ENCODE measurements at regions not wholly inside any gene's neighbourhood (a gene's known extent, or its start where the extent isn't known, plus 50 kb on each side); places are given as distances from the start of the nearest gene placed in this dataset.

DNA sequence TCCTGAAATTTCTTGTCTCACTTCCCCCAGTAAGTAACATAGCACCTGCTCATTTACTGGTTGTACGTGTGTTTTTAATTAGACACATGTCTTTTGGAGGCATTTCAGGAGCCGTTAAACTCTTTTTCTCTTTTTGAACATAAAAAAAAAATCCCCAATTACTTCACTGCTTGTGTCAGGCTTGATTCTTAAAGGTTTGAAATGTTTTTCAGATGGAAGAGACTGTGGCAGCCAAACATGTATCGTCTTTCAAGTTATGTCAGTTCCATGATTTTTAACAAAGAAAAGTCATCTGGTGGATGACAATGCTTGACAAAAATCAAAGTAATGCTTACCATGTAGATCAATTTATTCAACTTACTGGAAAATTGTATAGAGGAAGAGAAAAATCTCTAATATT lies 585.8 kb downstream of the GATA3 start:
- no CpG with 5 or more reads among the region's 3 CpGs for WGBS, 2 donors (ENCODE audit: extremely low coverage in 2 of 2, insufficient read length in 2 of 2, insufficient replicate concordance in 1 of 2)
- H4K8ac ChIP-seq (ENCODE audit: low read depth, low read length), result no peak overlapping the region

DNA sequence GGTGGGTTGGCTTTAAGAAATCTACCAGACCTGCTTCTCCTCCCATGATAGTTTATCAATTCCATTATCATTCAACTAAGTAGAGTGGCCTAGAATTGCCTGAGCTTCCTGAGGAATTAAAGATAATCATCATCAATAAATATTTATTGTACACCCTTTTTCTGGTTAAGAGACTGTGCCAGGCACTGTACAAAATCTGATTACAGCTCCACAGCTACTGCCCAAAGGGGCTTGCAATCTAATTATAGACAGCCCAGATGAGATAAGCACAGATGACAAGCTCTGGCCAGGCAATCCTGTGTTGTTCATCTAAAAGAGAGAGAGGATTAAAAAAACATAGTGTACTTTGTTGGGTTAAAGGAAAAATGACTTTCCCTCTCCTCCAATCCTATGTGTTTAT lies 586.4 kb downstream of the GATA3 start:
- no peak overlapping the region for H2BK12ac ChIP-seq (ENCODE audit: low read length)

More for the DNA sequence above, 585.8 kb downstream of the GATA3 start:
- Histone ChIP-seq H3K27ac (replicated peaks; ENCODE audit: low read length) (no peak overlapping the region), H2BK15ac (ENCODE audit: low read length) (no peak overlapping the region), H2BK5ac (ENCODE audit: low read length) (no peak overlapping the region), H3K4me2 (ENCODE audit: insufficient read depth, low read length, poor library complexity, severe bottlenecking) (no peak overlapping the region), H3K9ac (ENCODE audit: low read depth, low read length, poor library complexity) (no peak overlapping the region), H2AK5ac (ENCODE audit: low read depth, low read length) (no peak overlapping the region), H3K79me1 (ENCODE audit: low read depth, low read length) (no peaks in the 10 kb centered on the region), H4K91ac (ENCODE audit: low read depth, low read length, poor library complexity) (no peak overlapping the region), H3K23ac (ENCODE audit: low read depth, low read length, poor library complexity) (no peak overlapping the region), H2BK12ac (ENCODE audit: low read length) (no peak overlapping the region), H3K18ac (ENCODE audit: low read length) (no peak overlapping the region), H2BK120ac (ENCODE audit: low read depth, low read length) (no peak overlapping the region), H3K14ac (ENCODE audit: low read length) (no peak overlapping the region), H3K4me3 (ENCODE audit: low read length in 2 of 2) (no peak overlapping the region), H2AFZ (ENCODE audit: low read length) (no peak overlapping the region), H3K9me3 (replicated peaks in 1 of 2; ENCODE audit: control insufficient read depth in 2 of 2, insufficient read depth in 1 of 2, low read depth in 1 of 2, low read length in 2 of 2) (peaks cover 0 to 4% of the 10 kb centered on the region in 2 donors), H3K4me1 (ENCODE audit: control insufficient read depth in 2 of 2, insufficient read depth in 1 of 2, low read depth in 1 of 2, low read length in 2 of 2) (no peaks in the 10 kb centered on the region), H3K27me3 (ENCODE audit: control insufficient read depth in 3 of 3, insufficient read depth in 3 of 3, low read depth in 1 of 3, low read length in 3 of 3) (no peaks in the 10 kb centered on the region), H3K4ac (ENCODE audit: low read length) (no peak overlapping the region), H3K36me3 (replicated peaks in 1 of 2; ENCODE audit: control insufficient read depth in 2 of 2, insufficient read depth in 2 of 2, low read length in 2 of 2) (no peaks in the 10 kb centered on the region)
- no peak for DNase-seq (ENCODE audit: low spot score)

DNA sequence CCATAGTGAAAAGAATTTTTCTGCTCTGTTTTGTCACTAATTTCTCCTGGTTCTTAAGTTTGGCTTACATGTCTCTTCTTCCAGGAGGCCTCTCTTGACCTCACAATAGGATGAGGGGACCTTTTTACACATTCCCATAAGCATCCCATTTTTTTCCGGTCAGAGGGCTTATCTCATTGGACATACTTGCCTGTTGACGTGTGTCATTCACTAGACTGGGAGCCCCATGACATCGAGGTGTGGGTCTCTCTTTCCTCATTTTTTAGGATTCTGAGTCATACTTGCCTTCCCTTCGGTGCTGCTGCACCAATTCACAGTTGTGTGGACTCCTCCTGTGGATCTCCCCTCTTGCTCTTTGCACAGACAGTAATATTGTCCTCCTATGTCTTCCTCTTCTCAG lies 601.8 kb downstream of the GATA3 start:
- H2BK15ac ChIP-seq (ENCODE audit: low read length), result no peak overlapping the region
- H3K4me2 ChIP-seq (ENCODE audit: insufficient read depth, low read length, poor library complexity, severe bottlenecking), result no peak overlapping the region
- no peak overlapping the region for H2AFZ ChIP-seq (ENCODE audit: low read length)
- H3K14ac ChIP-seq (ENCODE audit: low read length), result no peak overlapping the region
- no peak overlapping the region for H3K9ac ChIP-seq (ENCODE audit: low read depth, low read length, poor library complexity)
- no peak overlapping the region for H2BK5ac ChIP-seq (ENCODE audit: low read length)
- H3K27me3 ChIP-seq (ENCODE audit: control insufficient read depth in 3 of 3, insufficient read depth in 3 of 3, low read depth in 1 of 3, low read length in 3 of 3), result no peaks in the 10 kb centered on the region
- H3K4me1 ChIP-seq (ENCODE audit: control insufficient read depth in 2 of 2, insufficient read depth in 1 of 2, low read depth in 1 of 2, low read length in 2 of 2), result no peaks in the 10 kb centered on the region
- no peak overlapping the region for H3K18ac ChIP-seq (ENCODE audit: low read length)
- H3K79me1 ChIP-seq (ENCODE audit: low read depth, low read length), result no peaks in the 10 kb centered on the region
- no peak overlapping the region for H4K91ac ChIP-seq (ENCODE audit: low read depth, low read length, poor library complexity)
- no peak overlapping the region for H2BK12ac ChIP-seq (ENCODE audit: low read length)
- DNase-seq (ENCODE audit: low spot score), result no peak
- H2BK120ac ChIP-seq (ENCODE audit: low read depth, low read length), result no peak overlapping the region
- H3K4ac ChIP-seq (ENCODE audit: low read length), result no peak overlapping the region
- no peaks in the 10 kb centered on the region for H3K36me3 ChIP-seq (replicated peaks in 1 of 2; ENCODE audit: control insufficient read depth in 2 of 2, insufficient read depth in 2 of 2, low read length in 2 of 2)
- no peak overlapping the region for H4K8ac ChIP-seq (ENCODE audit: low read depth, low read length)
- H3K27ac ChIP-seq (replicated peaks; ENCODE audit: low read length), result no peak overlapping the region
- WGBS, 2 donors (ENCODE audit: extremely low coverage in 2 of 2, insufficient read length in 2 of 2, insufficient replicate concordance in 1 of 2), result no CpG with 5 or more reads among the region's 4 CpGs
- no peak overlapping the region for H2AK5ac ChIP-seq (ENCODE audit: low read depth, low read length)
- no peak overlapping the region for H3K4me3 ChIP-seq (ENCODE audit: low read length in 2 of 2)
- H3K9me3 ChIP-seq (replicated peaks in 1 of 2; ENCODE audit: control insufficient read depth in 2 of 2, insufficient read depth in 1 of 2, low read depth in 1 of 2, low read length in 2 of 2), result no peaks in the 10 kb centered on the region
- H3K23ac ChIP-seq (ENCODE audit: low read depth, low read length, poor library complexity), result no peak overlapping the region

More for the DNA sequence above, 586.4 kb downstream of the GATA3 start:
- Histone ChIP-seq H3K23ac (ENCODE audit: low read depth, low read length, poor library complexity) (no peak overlapping the region), H3K4ac (ENCODE audit: low read length) (no peak overlapping the region), H3K4me2 (ENCODE audit: insufficient read depth, low read length, poor library complexity, severe bottlenecking) (no peak overlapping the region), H4K91ac (ENCODE audit: low read depth, low read length, poor library complexity) (no peak overlapping the region), H3K18ac (ENCODE audit: low read length) (no peak overlapping the region), H3K14ac (ENCODE audit: low read length) (no peak overlapping the region), H2BK5ac (ENCODE audit: low read length) (no peak overlapping the region), H3K4me1 (ENCODE audit: control insufficient read depth in 2 of 2, insufficient read depth in 1 of 2, low read depth in 1 of 2, low read length in 2 of 2) (no peaks in the 10 kb centered on the region), H3K27ac (replicated peaks; ENCODE audit: low read length) (no peak overlapping the region), H3K9ac (ENCODE audit: low read depth, low read length, poor library complexity) (no peak overlapping the region), H2AFZ (ENCODE audit: low read length) (no peak overlapping the region), H3K36me3 (replicated peaks in 1 of 2; ENCODE audit: control insufficient read depth in 2 of 2, insufficient read depth in 2 of 2, low read length in 2 of 2) (no peaks in the 10 kb centered on the region), H3K9me3 (replicated peaks in 1 of 2; ENCODE audit: control insufficient read depth in 2 of 2, insufficient read depth in 1 of 2, low read depth in 1 of 2, low read length in 2 of 2) (peaks cover 0 to 4% of the 10 kb centered on the region in 2 donors), H3K4me3 (ENCODE audit: low read length in 2 of 2) (no peak overlapping the region), H4K8ac (ENCODE audit: low read depth, low read length) (no peak overlapping the region), H3K27me3 (ENCODE audit: control insufficient read depth in 3 of 3, insufficient read depth in 3 of 3, low read depth in 1 of 3, low read length in 3 of 3) (no peaks in the 10 kb centered on the region), H2BK15ac (ENCODE audit: low read length) (no peak overlapping the region), H2BK120ac (ENCODE audit: low read depth, low read length) (no peak overlapping the region), H3K79me1 (ENCODE audit: low read depth, low read length) (no peaks in the 10 kb centered on the region), H2AK5ac (ENCODE audit: low read depth, low read length) (no peak overlapping the region)
- no peak for DNase-seq (ENCODE audit: low spot score)

DNA sequence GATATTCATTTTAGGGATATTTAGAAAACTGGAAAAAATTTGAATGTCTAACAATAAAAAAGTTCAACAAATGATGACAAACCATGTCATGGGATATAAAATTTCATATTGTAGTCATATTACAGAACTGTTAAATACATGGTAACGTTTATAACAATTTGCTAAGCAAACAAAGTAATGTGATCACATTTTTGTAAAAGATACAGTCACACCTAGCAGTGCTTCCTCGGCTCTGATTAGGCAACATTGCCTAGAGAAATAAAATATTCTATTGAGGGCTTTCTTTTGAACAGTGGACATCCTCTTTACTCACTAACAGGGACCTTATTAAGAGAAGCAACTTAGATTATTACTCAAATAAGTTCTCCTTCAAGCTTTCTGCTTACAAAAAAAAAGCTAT lies 605.5 kb downstream of the GATA3 start:
- H2AK5ac ChIP-seq (ENCODE audit: low read depth, low read length), result no peak overlapping the region
- no peak overlapping the region for H2BK120ac ChIP-seq (ENCODE audit: low read depth, low read length)
- H3K36me3 ChIP-seq (replicated peaks in 1 of 2; ENCODE audit: control insufficient read depth in 2 of 2, insufficient read depth in 2 of 2, low read length in 2 of 2), result no peaks in the 10 kb centered on the region
- H3K9me3 ChIP-seq (replicated peaks in 1 of 2; ENCODE audit: control insufficient read depth in 2 of 2, insufficient read depth in 1 of 2, low read depth in 1 of 2, low read length in 2 of 2), result no peaks in the 10 kb centered on the region
- H2BK12ac ChIP-seq (ENCODE audit: low read length), result no peak overlapping the region
- H3K4ac ChIP-seq (ENCODE audit: low read length), result no peak overlapping the region
- H3K27ac ChIP-seq (replicated peaks; ENCODE audit: low read length), result no peak overlapping the region
- no peak overlapping the region for H3K23ac ChIP-seq (ENCODE audit: low read depth, low read length, poor library complexity)
- no peak overlapping the region for H3K9ac ChIP-seq (ENCODE audit: low read depth, low read length, poor library complexity)
- no peak overlapping the region for H3K4me2 ChIP-seq (ENCODE audit: insufficient read depth, low read length, poor library complexity, severe bottlenecking)
- H3K18ac ChIP-seq (ENCODE audit: low read length), result no peak overlapping the region
- no peak overlapping the region for H2AFZ ChIP-seq (ENCODE audit: low read length)
- no peak overlapping the region for H3K14ac ChIP-seq (ENCODE audit: low read length)
- no CpG with 5 or more reads among the region's 2 CpGs for WGBS, 2 donors (ENCODE audit: extremely low coverage in 2 of 2, insufficient read length in 2 of 2, insufficient replicate concordance in 1 of 2)
- no peaks in the 10 kb centered on the region for H3K4me1 ChIP-seq (ENCODE audit: control insufficient read depth in 2 of 2, insufficient read depth in 1 of 2, low read depth in 1 of 2, low read length in 2 of 2)
- H3K79me1 ChIP-seq (ENCODE audit: low read depth, low read length), result no peaks in the 10 kb centered on the region
- H3K4me3 ChIP-seq (ENCODE audit: low read length in 2 of 2), result no peak overlapping the region
- H4K91ac ChIP-seq (ENCODE audit: low read depth, low read length, poor library complexity), result no peak overlapping the region
- no peak overlapping the region for H2BK15ac ChIP-seq (ENCODE audit: low read length)
- H2BK5ac ChIP-seq (ENCODE audit: low read length), result no peak overlapping the region
- H3K27me3 ChIP-seq (ENCODE audit: control insufficient read depth in 3 of 3, insufficient read depth in 3 of 3, low read depth in 1 of 3, low read length in 3 of 3), result no peaks in the 10 kb centered on the region
- no peak for DNase-seq (ENCODE audit: low spot score)
- no peak overlapping the region for H4K8ac ChIP-seq (ENCODE audit: low read depth, low read length)

Measured in neuronal stem cell (in vitro differentiated cells).